ENCODE measurements at regions not wholly inside any gene's neighbourhood (a gene's known extent, or its start where the extent isn't known, plus 50 kb on each side); places are given as distances from the start of the nearest gene placed in this dataset.

DNA sequence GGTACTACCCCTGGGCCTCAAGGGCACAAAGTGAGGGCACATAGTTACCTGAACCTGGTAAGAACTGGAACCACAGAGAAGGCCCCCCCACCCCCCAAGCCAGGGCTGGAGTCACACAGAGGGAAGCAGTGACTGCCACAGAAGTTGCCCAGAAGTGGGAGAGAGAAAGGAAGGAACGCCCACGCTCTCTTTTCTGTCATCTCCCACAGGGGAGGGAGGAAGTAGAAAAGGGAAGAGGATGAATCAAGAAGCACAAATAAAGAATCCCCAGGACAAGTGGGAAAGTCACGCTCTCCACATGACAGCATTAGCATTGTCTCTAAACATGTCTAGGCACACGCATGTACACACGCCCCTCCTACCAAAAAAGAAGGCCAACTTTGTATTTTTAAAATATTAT is 114.7 kb upstream of the FRMD4B start:
- Histone ChIP-seq H3K4me3 (ENCODE audit: low read depth, low read length) (no peak overlapping the region), H3K27me3 (ENCODE audit: control insufficient read depth, insufficient read depth, low read length) (no peaks in the 10 kb centered on the region), H3K36me3 (ENCODE audit: control insufficient read depth, insufficient read depth, low read length) (no peaks in the 10 kb centered on the region)
- CTCF ChIA-PET = no interaction called here
- no peak for DNase-seq (ENCODE audit: low read depth)
- POLR2A ChIA-PET = no interaction called here
- TF ChIP-seq, protein P1, sequence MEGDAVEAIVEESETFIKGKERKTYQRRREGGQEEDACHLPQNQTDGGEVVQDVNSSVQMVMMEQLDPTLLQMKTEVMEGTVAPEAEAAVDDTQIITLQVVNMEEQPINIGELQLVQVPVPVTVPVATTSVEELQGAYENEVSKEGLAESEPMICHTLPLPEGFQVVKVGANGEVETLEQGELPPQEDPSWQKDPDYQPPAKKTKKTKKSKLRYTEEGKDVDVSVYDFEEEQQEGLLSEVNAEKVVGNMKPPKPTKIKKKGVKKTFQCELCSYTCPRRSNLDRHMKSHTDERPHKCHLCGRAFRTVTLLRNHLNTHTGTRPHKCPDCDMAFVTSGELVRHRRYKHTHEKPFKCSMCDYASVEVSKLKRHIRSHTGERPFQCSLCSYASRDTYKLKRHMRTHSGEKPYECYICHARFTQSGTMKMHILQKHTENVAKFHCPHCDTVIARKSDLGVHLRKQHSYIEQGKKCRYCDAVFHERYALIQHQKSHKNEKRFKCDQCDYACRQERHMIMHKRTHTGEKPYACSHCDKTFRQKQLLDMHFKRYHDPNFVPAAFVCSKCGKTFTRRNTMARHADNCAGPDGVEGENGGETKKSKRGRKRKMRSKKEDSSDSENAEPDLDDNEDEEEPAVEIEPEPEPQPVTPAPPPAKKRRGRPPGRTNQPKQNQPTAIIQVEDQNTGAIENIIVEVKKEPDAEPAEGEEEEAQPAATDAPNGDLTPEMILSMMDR (IDR thresholded peaks at IDR 0.05; ENCODE audit: insufficient read depth, low read depth, low read length) = no peak

- Histone ChIP-seq H3K27me3 (ENCODE audit: control insufficient read depth, insufficient read depth, low read length) (no peaks in the 10 kb centered on the region), H3K36me3 (ENCODE audit: control insufficient read depth, insufficient read depth, low read length) (no peaks in the 10 kb centered on the region), H3K4me3 (ENCODE audit: low read depth, low read length) (no peak overlapping the region)
- TF ChIP-seq, protein P1 (IDR thresholded peaks at IDR 0.05; ENCODE audit: insufficient read depth, low read depth, low read length) = no peak
- CTCF ChIA-PET = no interaction called here
- POLR2A ChIA-PET = no interaction called here
- DNase-seq (ENCODE audit: low read depth) = no peak
Measured at GRCh38 chr3:69499899-69500421, 114.1 kb upstream of the FRMD4B start.

- ChIA-PET CTCF (interaction anchor here (1.5 kb wide), 1 partner anchor 19 kb away, joined by 4 read pairs; no protein-coding TSS in a partner anchor), POLR2A (no interaction called here)
- no peak for DNase-seq (ENCODE audit: low read depth)
- Histone ChIP-seq H3K36me3 (ENCODE audit: control insufficient read depth, insufficient read depth, low read length) (no peaks in the 10 kb centered on the region), H3K27me3 (ENCODE audit: control insufficient read depth, insufficient read depth, low read length) (no peaks in the 10 kb centered on the region), H3K4me3 (ENCODE audit: low read depth, low read length) (no peak overlapping the region)
- TF ChIP-seq, protein P1 (IDR thresholded peaks at IDR 0.05; ENCODE audit: insufficient read depth, low read depth, low read length) = no peak
Measured at GRCh38 chr3:69499422-69499821, 113.5 kb upstream of the FRMD4B start.

- CTCF ChIA-PET = interaction anchor here (0.8 kb wide), 1 partner anchor 13 kb away, joined by 3 read pairs; no protein-coding TSS in a partner anchor
- DNase-seq (ENCODE audit: low read depth) = no peak
- H3K27me3 ChIP-seq (ENCODE audit: control insufficient read depth, insufficient read depth, low read length) = no peaks in the 10 kb centered on the region
- H3K36me3 ChIP-seq (ENCODE audit: control insufficient read depth, insufficient read depth, low read length) = no peaks in the 10 kb centered on the region
- TF ChIP-seq, protein P1 (IDR thresholded peaks at IDR 0.05; ENCODE audit: insufficient read depth, low read depth, low read length) = no peak
- POLR2A ChIA-PET = no interaction called here
- H3K4me3 ChIP-seq (ENCODE audit: low read depth, low read length) = no peak overlapping the region
Measured at GRCh38 chr3:69496856-69497255, 111.0 kb upstream of the FRMD4B start.

DNA sequence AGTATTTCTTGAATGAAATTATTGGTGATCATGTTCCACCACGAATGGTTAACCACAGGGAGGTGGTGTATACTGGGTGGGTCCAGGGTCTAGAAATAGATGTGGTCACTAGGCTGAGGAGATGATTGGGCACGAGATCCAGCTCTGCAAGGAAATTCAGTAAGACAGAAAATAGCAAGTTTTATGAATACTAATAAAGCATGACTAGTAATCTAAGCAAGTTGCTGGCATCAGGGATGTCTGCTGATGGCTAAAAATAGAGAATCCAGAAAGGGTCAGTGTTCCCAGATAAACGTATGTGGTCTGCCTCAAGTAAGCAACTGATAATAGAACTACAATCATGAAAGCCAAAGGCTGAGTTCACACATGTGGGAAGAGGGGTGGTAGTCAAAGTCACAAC is 108.3 kb upstream of the FRMD4B start:
- Histone ChIP-seq H3K27me3 (ENCODE audit: control insufficient read depth, insufficient read depth, low read length) (no peaks in the 10 kb centered on the region), H3K4me3 (ENCODE audit: low read depth, low read length) (no peak overlapping the region), H3K36me3 (ENCODE audit: control insufficient read depth, insufficient read depth, low read length) (no peaks in the 10 kb centered on the region)
- ChIA-PET POLR2A (no interaction called here), CTCF (no interaction called here)
- DNase-seq (ENCODE audit: low read depth) = no peak
- TF ChIP-seq, protein P1 (IDR thresholded peaks at IDR 0.05; ENCODE audit: insufficient read depth, low read depth, low read length) = no peak
